Cardiac fibroblast (primary cell): ENCODE measurements at regions not wholly inside any gene's neighbourhood (a gene's known extent, or its start where the extent isn't known, plus 50 kb on each side); places are given as distances from the start of the nearest gene placed in this dataset.

Source experiments
- DNase-seq, 2 donors: peaks; one replicate each; pipeline versions ENCODE4 v3.0.0 to v3.0.0-alpha.2; 2010; ENCODE audit warnings: low read depth in 2 of 2
- H3K4me3 ChIP-seq, 2 donors: replicated peaks in 1 of 2; 1 replicate in 1 of 2; 2 replicates in 1 of 2; pipeline ENCODE4 v1.5.1; 2011; ENCODE audit warnings: low read depth in 2 of 2, low read length in 2 of 2, mild to moderate bottlenecking in 2 of 2, moderate library complexity in 1 of 2
- TF ChIP-seq, protein P1 (sequence below): IDR thresholded peaks from one replicate; pipeline ENCODE4 v1.5.1; 2011; ENCODE audit warnings: low read depth, mild to moderate bottlenecking, low read length, inconsistent platforms

DNA sequence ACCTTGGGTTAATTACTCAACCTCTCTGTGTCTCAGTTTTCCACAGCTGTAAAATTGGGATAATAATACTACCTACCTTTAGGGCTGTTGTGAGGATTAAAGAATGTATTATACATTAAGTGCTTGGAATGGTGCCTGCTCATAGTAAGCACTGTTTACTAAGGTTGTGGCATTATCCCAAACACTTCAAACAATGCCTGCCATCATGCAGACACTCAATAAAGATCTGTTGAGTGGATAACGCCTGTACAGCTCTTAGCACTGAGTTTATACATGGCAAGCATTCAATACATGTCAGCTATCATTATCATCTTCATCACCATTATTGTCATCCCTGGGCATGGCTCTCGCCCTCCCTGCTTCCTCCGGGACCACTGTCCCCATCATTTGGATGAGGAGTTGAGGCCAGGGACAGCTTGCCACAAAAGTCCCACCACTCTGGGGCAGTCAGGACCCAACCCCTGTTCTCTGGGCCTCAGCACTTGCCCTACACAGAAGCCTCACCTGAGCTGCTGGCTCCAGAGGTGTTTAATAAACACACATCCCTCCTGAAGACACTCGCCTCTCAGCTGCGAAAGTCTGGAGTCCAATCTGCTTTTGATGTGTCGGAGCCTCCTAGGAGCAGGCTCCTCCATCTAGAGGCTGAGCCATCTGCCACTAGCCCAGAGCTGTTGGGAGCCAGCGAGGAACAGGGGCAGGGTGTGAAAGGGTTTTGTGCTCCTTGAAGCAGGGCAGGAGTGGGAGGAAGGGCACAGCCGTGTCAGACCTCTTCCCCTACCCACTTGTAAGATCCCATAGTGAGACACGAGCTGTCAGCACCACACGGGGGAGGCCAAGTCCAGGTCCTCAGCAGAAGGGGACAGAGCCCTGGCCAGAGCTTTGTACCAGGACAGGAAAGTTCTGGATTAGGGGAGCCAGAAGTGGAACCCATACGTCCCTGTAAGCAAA is 80.9 kb upstream of the ZC3H12A start:
- no peak for DNase-seq
- H3K4me3 ChIP-seq: no peak overlapping the region
- TF ChIP-seq, protein P1, sequence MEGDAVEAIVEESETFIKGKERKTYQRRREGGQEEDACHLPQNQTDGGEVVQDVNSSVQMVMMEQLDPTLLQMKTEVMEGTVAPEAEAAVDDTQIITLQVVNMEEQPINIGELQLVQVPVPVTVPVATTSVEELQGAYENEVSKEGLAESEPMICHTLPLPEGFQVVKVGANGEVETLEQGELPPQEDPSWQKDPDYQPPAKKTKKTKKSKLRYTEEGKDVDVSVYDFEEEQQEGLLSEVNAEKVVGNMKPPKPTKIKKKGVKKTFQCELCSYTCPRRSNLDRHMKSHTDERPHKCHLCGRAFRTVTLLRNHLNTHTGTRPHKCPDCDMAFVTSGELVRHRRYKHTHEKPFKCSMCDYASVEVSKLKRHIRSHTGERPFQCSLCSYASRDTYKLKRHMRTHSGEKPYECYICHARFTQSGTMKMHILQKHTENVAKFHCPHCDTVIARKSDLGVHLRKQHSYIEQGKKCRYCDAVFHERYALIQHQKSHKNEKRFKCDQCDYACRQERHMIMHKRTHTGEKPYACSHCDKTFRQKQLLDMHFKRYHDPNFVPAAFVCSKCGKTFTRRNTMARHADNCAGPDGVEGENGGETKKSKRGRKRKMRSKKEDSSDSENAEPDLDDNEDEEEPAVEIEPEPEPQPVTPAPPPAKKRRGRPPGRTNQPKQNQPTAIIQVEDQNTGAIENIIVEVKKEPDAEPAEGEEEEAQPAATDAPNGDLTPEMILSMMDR: no peak

DNA sequence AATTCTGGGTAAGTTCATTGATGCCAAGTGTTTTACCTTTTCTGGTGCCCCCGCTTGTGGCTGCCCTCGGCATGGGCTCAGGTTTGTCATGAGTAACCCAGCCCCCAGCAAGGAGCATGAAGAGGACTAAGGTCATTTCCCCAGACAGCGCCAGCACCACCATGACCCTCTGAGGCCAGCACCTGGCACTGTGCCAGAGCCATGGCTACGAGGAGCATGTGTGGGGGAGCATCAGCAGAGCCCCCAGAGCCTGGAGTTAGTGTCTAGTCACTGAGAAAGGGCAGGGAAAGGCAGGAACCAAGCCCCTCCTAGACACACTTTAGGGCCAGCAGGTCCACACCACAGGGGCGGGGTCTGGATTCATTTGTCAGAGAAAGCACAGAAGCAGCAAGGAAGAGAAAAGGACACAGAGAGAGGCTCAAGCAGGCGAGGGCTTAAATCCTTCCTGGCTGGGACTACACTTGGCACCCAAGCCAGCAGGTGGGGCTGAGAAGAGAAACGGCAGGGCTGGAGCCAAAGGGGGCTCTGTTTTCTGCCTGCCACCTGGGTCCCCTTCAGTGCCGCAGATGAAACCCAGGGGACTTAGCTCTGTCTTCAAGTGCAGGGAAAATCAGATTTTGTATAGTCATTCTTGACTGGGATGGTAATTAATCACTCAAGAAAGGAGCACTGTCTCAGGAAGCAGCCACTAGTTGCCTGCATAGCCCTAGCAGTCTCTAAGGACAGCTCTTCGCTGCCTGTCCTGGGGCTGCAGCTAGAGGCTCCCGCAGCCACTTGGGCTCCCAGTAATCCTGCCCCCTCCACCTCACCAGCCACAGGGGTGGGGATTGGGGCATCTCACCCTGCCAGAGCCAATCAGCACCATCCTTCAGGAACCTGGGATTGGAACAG is 79.6 kb upstream of the ZC3H12A start:
- TF ChIP-seq, protein P1: no peak
- no peak for DNase-seq
- H3K4me3 ChIP-seq: no peak overlapping the region

DNA sequence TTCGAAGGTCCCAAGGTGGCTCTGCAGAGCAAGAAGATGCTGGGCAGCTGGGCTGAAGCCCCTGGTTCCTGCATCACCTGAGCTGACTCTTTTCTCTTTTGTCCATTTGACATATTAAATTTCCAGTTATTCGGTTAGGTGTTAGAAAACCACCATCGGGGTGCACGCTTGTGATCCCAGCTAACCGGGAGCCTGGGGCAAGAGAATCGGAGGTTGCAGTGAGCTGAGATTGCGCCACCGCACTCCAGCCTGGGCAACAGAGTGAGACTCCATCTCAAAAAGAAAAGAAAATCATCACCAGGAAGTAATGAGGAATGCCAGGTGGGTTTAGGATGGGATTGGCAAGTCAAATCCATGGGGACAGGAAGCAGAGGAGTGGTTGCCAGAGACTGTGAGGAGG is 76.3 kb upstream of the ZC3H12A start:
- TF ChIP-seq, protein P1: no peak
- H3K4me3 ChIP-seq: no peak overlapping the region
- DNase-seq: no peak

DNA sequence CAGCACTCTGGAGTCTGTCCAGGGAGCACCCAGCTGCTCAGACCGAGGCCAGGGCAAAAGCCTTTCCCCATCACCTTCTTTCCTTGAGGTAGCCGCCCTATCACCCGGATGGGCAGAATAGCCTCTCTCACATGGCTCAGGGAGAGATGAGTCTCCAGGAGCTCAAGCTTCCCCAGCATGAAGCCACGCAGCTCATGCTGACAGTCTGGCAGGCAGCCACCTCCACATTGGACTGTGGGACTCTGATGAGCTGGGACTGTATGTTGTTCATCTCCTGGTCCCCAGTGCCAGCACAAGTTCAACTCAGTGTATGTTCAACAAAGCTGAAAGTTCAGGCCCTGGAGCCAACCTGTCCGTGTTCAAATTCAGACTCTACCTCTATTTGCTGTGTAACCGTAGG is 75.2 kb upstream of the ZC3H12A start:
- TF ChIP-seq, protein P1: no peak
- no peak for DNase-seq
- no peak overlapping the region for H3K4me3 ChIP-seq

DNA sequence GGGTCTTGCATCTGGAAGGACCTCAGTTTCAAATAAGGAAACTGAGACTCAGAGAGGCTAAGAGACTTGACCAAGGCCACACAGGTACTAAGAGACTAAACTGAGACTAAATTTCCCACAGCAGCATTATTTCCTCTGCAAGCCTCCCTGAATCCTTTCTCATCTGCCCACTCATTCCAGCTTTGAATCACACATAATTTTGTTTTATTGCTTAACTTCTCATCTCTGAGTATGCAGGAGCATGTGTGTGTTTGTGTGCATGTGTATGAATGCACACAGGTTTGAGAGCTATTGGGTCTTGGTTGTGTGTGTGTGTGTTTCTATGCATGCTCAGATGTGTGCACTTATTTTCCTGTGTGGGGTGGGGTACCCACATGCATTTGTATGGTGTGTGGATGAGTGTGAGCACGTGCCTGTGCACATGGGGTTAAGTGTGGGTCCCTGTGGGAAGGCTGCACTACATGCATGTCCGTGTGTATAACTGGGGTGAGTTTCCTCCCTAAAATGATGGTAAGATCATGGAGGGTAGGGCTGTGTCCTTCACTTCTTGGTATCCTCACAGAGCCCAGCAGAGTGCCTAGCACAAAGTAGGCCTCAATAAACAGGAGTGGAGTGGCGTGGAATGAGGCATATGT is 74.4 kb upstream of the ZC3H12A start:
- no peak overlapping the region for H3K4me3 ChIP-seq
- no peak for DNase-seq
- TF ChIP-seq, protein P1: no peak

DNA sequence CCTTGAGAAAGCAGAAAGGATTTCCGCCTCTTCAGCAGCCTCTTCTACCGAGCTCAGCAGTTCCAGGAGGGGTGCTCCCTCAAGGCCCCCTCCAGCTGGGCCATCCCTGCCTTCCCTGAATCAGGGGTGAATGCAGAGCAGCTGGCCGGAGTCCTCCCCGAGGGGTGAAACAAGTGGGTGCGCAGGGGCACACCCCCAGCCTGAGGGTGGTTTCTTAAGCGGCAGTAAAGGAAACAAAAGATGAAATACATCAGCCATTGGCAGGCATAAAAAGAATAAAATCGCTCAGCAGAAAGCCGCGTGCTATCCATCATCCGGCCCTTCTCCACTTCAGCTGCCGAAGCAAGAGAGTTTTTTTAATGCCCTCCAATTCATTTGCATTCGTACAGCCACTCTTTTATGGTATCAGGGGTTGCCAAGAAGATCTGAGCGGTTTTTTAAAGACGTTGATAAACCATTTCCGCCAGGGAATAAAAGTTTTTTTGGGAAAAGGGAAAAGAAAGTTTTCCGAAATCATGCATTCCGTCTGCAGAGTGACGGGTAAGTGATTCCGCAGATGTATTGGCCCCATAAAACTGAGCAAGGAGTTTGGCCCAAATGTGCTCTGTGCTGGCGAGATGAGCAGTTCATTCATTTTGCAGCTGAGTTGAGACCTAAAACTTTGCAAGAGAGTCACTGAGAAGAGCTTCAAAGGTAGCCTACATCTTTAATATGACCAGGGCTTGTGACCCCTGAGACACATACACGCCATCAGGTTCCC is 73.7 kb upstream of the ZC3H12A start:
- TF ChIP-seq, protein P1: no peak
- H3K4me3 ChIP-seq: no peak overlapping the region

More for the DNA sequence above, 73.7 kb upstream of the ZC3H12A start:
- no peak for DNase-seq
